ENCODE measurements at regions not wholly inside any gene's neighbourhood (a gene's known extent, or its start where the extent isn't known, plus 50 kb on each side); places are given as distances from the start of the nearest gene placed in this dataset.

DNA sequence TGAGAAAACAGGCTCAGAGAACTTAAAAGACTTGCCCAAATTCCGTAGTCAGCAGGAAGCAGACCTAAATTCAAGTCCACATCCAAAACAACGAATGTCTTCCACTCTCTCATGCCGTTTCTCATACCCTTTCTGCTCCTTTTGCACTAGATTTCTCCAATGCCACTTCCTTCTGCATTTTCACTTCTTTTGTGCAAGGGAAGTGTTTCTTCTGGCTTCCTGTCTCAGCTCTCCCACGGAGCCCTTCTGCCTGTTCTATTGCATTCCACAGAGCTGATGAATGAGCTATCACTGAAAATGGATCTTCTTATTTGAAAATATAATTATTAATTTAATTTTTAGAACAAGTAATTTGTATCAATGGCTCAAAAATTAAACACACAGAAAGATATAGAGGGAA lies 56.1 kb upstream of the STK24 start:
- DNase-seq (ENCODE audit: low read depth) = peak; percentile 49

DNA sequence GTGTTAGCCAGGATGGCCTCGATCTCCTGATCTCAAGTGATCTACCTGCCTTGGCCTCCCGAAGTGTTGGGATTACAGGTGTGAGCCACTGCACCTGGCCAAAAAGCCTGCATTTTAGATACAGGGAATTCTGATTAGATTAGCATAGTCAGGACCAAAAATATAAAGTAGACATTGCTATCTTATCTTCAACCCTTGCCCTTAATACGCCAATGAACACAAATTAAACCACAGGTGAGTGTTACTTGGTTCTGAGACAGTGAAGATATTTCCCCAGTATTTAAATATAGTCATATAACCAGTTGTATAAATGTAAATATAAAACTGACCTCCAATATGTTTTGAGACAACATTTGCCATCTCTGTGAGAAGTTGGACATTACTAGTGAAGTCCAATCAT lies 52.1 kb upstream of the STK24 start:
- no peak for DNase-seq (ENCODE audit: low read depth)

All from EH (cell line).